Endothelial cell of umbilical vein (primary cell): ENCODE measurements at regions not wholly inside any gene's neighbourhood (a gene's known extent, or its start where the extent isn't known, plus 50 kb on each side); places are given as distances from the start of the nearest gene placed in this dataset.

Experiments used
- BruUV-seq: library from RNA; stranded (reverse); fragments of 400-500 nt; replicated peaks from 2 replicates; lab custom pipeline; 2021; lab: Mats Ljungman, UMichigan
- CTCF ChIA-PET: fragments of 300-600, 350-600 bp; sonication (Branson Sonifier 250); formaldehyde crosslinking; loops from one replicate; lab custom pipeline; 2021; ENCODE audit warnings: antibody characterized with exemption, inconsistent platforms; lab: Charles Lee
- POLR2A ChIA-PET: fragments of 300-600, 350-600 bp; sonication (Branson Sonifier 250); formaldehyde crosslinking; loops from one replicate; lab custom pipeline; 2021; ENCODE audit warnings: antibody characterized with exemption, inconsistent platforms; lab: Charles Lee
- DNase-seq: peaks from one replicate; pipeline ENCODE4 v3.0.0-alpha.2; 2011; ENCODE audit warnings: low read depth, low spot score
- FAIRE-seq: peaks from 2 replicates; lab custom pipeline; 2011; peaks lifted over from hg19 to GRCh38; lab: Jason Lieb, UNC
- H2AFZ ChIP-seq: 2 replicates; pipeline ENCODE4 v1.6.0; 2012; ENCODE audit warnings: low read depth, low read length, control low read depth, inconsistent platforms
- H3K27ac ChIP-seq: 2 replicates; pipeline ENCODE4 v1.5.1; 2011; ENCODE audit warnings: low read depth, mild to moderate bottlenecking, control low read depth, low read length, moderate library complexity; ENCODE audit not compliant: insufficient read depth
- H3K27me3 ChIP-seq, 2 experiments: 2 replicates each; pipeline versions ENCODE4 v1.6.0 to v1.6.1; 2011; ENCODE audit warnings: low read length in 2 of 2, mixed read lengths in 1 of 2; ENCODE audit not compliant: control insufficient read depth in 2 of 2, insufficient read depth in 2 of 2
- H3K36me3 ChIP-seq, 2 experiments: 2 replicates in 1 of 2; 3 replicates in 1 of 2; pipeline ENCODE4 v1.5.1; 2011; ENCODE audit warnings: low read length in 2 of 2, mild to moderate bottlenecking in 1 of 2, moderate library complexity in 1 of 2; ENCODE audit not compliant: control insufficient read depth in 2 of 2, insufficient read depth in 2 of 2; ENCODE audit errors: extremely low read depth in 1 of 2
- H3K4me1 ChIP-seq: 3 replicates; pipeline ENCODE4 v1.5.1; 2011; ENCODE audit warnings: mild to moderate bottlenecking, low read length; ENCODE audit not compliant: control insufficient read depth, insufficient read depth; ENCODE audit errors: extremely low read depth
- H3K4me2 ChIP-seq: 2 replicates; pipeline ENCODE4 v1.6.1; 2011; ENCODE audit warnings: low read length, control low read depth, mixed read lengths; ENCODE audit not compliant: insufficient read depth
- H3K4me3 ChIP-seq, 3 experiments: fragments of 200-600 bp in 1 of 3; sonication (generic), shearing (Covaris generic) in 1 of 3; replicated peaks in 1 of 3; 2 replicates each; pipeline ENCODE4 v1.5.1; 2011 to 2016; ENCODE audit warnings: control low read depth in 3 of 3, low read length in 3 of 3, mild to moderate bottlenecking in 2 of 3, inconsistent platforms in 1 of 3, low read depth in 1 of 3, moderate library complexity in 1 of 3; ENCODE audit not compliant: insufficient read depth in 1 of 3
- H3K79me2 ChIP-seq: 2 replicates; pipeline ENCODE4 v1.6.0; 2012; ENCODE audit warnings: low read length, inconsistent platforms; ENCODE audit not compliant: control insufficient read depth, insufficient read depth
- H3K9ac ChIP-seq: replicated peaks from 2 replicates; pipeline ENCODE3; 2011; ENCODE audit warnings: low read length, control low read depth; ENCODE audit not compliant: insufficient read depth; ENCODE audit errors: extremely low read depth
- H3K9me1 ChIP-seq: replicated peaks from 3 replicates; pipeline ENCODE4 v1.6.0; 2011; ENCODE audit warnings: mild to moderate bottlenecking, low read length; ENCODE audit not compliant: control insufficient read depth, insufficient read depth; ENCODE audit errors: extremely low read depth
- H3K9me3 ChIP-seq: replicated peaks from 2 replicates; pipeline ENCODE4 v1.5.1; 2012; ENCODE audit warnings: low read length, inconsistent platforms; ENCODE audit not compliant: control insufficient read depth, insufficient read depth
- H4K20me1 ChIP-seq: replicated peaks from 2 replicates; pipeline ENCODE3; 2011; ENCODE audit warnings: mild to moderate bottlenecking, low read length; ENCODE audit not compliant: control insufficient read depth, insufficient read depth; ENCODE audit errors: extremely low read depth
- EZH2 ChIP-seq: IDR thresholded peaks from 2 replicates; pipeline ENCODE4 v1.6.1; 2012; ENCODE audit warnings: borderline replicate concordance, low read depth, mild to moderate bottlenecking, moderate library complexity, low read length, inconsistent platforms; ENCODE audit not compliant: severe bottlenecking
- FOS ChIP-seq: IDR thresholded peaks from 2 replicates; pipeline ENCODE4 v1.6.1; 2011; ENCODE audit warnings: mild to moderate bottlenecking, low read length, moderate library complexity, borderline replicate concordance; ENCODE audit not compliant: insufficient read depth
- GATA2 ChIP-seq: IDR thresholded peaks from 2 replicates; pipeline ENCODE4 v1.7.0; 2011; ENCODE audit warnings: low read depth, mild to moderate bottlenecking, moderate library complexity, mixed read lengths, low read length; ENCODE audit not compliant: insufficient read length, insufficient read depth
- JUN ChIP-seq: IDR thresholded peaks from 2 replicates; pipeline ENCODE4 v1.6.1; 2011; ENCODE audit warnings: borderline replicate concordance, low read depth; ENCODE audit not compliant: insufficient read length, insufficient read depth
- MYC ChIP-seq: IDR thresholded peaks from one replicate; pipeline ENCODE4 v1.6.1; 2011; ENCODE audit warnings: mild to moderate bottlenecking, low read depth, low read length
- POLR2A ChIP-seq: IDR thresholded peaks from 2 replicates; pipeline ENCODE4 v1.6.1; 2012; ENCODE audit warnings: low read depth, mild to moderate bottlenecking, control low read depth, low read length
- POLR2AphosphoS5 ChIP-seq: IDR thresholded peaks from 2 replicates; pipeline ENCODE4 v1.6.1; 2012; ENCODE audit warnings: low read depth, mild to moderate bottlenecking, control low read depth, low read length, moderate library complexity; ENCODE audit not compliant: insufficient read depth
- dilution Hi-C: fragments of 300-500 bp; cut with MboI; formaldehyde crosslinking; loops from one replicate; pipeline ENCODE4 v1.15.0; 2019; ENCODE audit warnings: low sequenced_read_pairs; ENCODE audit not compliant: extremely low pct_ligation_motif_present
- intact Hi-C: fragments of 100-400 bp; cut with micrococcal nuclease; formaldehyde crosslinking; loops from one replicate; pipeline ENCODE4 v1.10.0; 2022
- TF ChIP-seq, protein P1 (sequence below): IDR thresholded peaks from 2 replicates; pipeline ENCODE4 v1.6.1; 2011; ENCODE audit not compliant: insufficient read depth, insufficient read length
- TF ChIP-seq, protein P2 (sequence below), 2 donors: IDR thresholded peaks; 1 replicate in 1 of 2; 2 replicates in 1 of 2; pipeline ENCODE4 v1.5.1; 2011; ENCODE audit warnings: low read length in 2 of 2, mild to moderate bottlenecking in 2 of 2, moderate library complexity in 2 of 2, control low read depth in 1 of 2, inconsistent platforms in 1 of 2, low read depth in 1 of 2; ENCODE audit not compliant: insufficient read depth in 1 of 2; ENCODE audit errors: extremely low read depth in 1 of 2

DNA sequence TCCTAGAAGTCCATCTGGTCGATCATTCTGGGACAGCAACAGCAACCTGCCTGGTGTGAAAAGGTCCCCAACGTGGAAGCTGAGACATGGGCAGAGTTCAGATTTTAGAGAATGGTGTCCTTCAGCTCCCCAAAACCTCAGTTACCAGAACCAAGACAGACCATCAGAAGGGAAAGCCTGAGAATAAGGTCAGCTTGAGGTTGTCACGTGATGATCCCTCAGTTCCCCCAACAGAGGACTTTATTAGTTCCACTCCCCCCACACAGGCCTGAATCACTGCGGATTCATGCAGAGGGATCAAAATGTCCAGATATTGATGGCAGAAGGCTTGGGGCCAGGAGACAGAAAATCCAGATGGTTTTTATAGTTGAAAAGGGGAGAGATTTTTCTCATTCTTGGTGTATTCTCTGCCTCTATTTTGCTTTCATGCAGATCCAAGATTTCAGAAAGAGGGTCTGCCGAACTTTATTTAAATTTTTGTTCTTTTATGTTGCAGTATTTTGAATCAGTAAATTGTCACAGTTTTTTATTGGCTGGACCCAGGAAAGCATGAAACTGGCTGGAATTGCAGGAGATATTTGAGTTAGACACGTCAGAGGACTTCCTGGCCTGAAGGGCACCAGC lies 139.0 kb upstream of the NTM start:
- H3K9me1 ChIP-seq, result no peaks in the 10 kb centered on the region
- H4K20me1 ChIP-seq, result no peaks in the 10 kb centered on the region
- no peak overlapping the region for H3K4me2 ChIP-seq
- POLR2A ChIA-PET, result no interaction called here
- no peaks in the 10 kb centered on the region for H3K79me2 ChIP-seq
- no TSS peak for BruUV-seq
- H3K27me3 ChIP-seq, result no peaks in the 10 kb centered on the region
- TF ChIP-seq, protein P1, sequence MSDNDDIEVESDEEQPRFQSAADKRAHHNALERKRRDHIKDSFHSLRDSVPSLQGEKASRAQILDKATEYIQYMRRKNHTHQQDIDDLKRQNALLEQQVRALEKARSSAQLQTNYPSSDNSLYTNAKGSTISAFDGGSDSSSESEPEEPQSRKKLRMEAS, result no peak
- TF ChIP-seq FOS (no peak), POLR2A (no peak), GATA2 (no peak), POLR2AphosphoS5 (no peak), MYC (no peak), EZH2 (no peak), JUN (no peak)
- TF ChIP-seq, protein P2, sequence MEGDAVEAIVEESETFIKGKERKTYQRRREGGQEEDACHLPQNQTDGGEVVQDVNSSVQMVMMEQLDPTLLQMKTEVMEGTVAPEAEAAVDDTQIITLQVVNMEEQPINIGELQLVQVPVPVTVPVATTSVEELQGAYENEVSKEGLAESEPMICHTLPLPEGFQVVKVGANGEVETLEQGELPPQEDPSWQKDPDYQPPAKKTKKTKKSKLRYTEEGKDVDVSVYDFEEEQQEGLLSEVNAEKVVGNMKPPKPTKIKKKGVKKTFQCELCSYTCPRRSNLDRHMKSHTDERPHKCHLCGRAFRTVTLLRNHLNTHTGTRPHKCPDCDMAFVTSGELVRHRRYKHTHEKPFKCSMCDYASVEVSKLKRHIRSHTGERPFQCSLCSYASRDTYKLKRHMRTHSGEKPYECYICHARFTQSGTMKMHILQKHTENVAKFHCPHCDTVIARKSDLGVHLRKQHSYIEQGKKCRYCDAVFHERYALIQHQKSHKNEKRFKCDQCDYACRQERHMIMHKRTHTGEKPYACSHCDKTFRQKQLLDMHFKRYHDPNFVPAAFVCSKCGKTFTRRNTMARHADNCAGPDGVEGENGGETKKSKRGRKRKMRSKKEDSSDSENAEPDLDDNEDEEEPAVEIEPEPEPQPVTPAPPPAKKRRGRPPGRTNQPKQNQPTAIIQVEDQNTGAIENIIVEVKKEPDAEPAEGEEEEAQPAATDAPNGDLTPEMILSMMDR (IDR thresholded peaks at IDR 0.05; ENCODE audit: extremely low read depth in 1 of 2, insufficient read depth in 1 of 2, low read depth in 1 of 2, low read length in 2 of 2), result no peak
- H2AFZ ChIP-seq, result no peak overlapping the region
- intact Hi-C loops, result no loop called here
- no peaks in the 10 kb centered on the region for H3K4me1 ChIP-seq
- H3K36me3 ChIP-seq, result no peaks in the 10 kb centered on the region
- DNase-seq (no peak), FAIRE-seq (no peak)
- H3K9me3 ChIP-seq, result peaks cover 5% of the 10 kb centered on the region
- dilution Hi-C loops, result no loop called here
- no peak overlapping the region for H3K4me3 ChIP-seq
- no peak overlapping the region for H3K9ac ChIP-seq
- H3K27ac ChIP-seq, result no peak overlapping the region
- CTCF ChIA-PET, result no interaction called here
